PC-9 (cell line): ENCODE measurements at regions not wholly inside any gene's neighbourhood (a gene's known extent, or its start where the extent isn't known, plus 50 kb on each side); places are given as distances from the start of the nearest gene placed in this dataset.
"Not testable (repeated sequence)": the region's sequence is repeated elsewhere in the genome, so short reads cannot be mapped to it uniquely, and the experiment has no call there.

ENCODE experiments used
- BruUV-seq: library from RNA; stranded (reverse); fragments of 400-500 nt; replicated peaks from 2 replicates; lab custom pipeline; 2021; lab: Mats Ljungman, UMichigan
- CTCF ChIA-PET: fragments of 300-600 bp; sonication (Branson Sonifier 250); formaldehyde crosslinking; loops from one replicate; lab custom pipeline; 2022; ENCODE audit warnings: antibody characterized with exemption; lab: Charles Lee
- POLR2A ChIA-PET: fragments of 300-600 bp; sonication (Branson Sonifier 250); formaldehyde crosslinking; loops from one replicate; lab custom pipeline; 2022; ENCODE audit warnings: antibody characterized with exemption; ENCODE audit not compliant: unreplicated experiment; lab: Charles Lee
- DNase-seq, 2 experiments: peaks; one replicate each; pipeline versions ENCODE4 v3.0.0 to v3.0.0-alpha.2; 2015 to 2022; ENCODE audit warnings: mixed read lengths in 1 of 2
- H2AFZ ChIP-seq: fragments of 200-600 bp; sonication (generic); 2 replicates; pipeline ENCODE4 v1.8.1; 2017; ENCODE audit warnings: antibody characterized with exemption
- H3F3A ChIP-seq: fragments of 200-600 bp; sonication (generic); 2 replicates; pipeline ENCODE4 v1.8.1; 2017; ENCODE audit warnings: antibody characterized with exemption, mild to moderate bottlenecking, low read depth; ENCODE audit not compliant: insufficient read depth
- H3K27ac ChIP-seq: fragments of 200-600 bp; sonication (generic); 2 replicates; pipeline ENCODE4 v1.6.1; 2016; ENCODE audit warnings: mixed run types
- H3K27me3 ChIP-seq: fragments of 200-600 bp; sonication (generic); 2 replicates; pipeline ENCODE4 v1.6.1; 2016; ENCODE audit warnings: low read depth, mixed run types; ENCODE audit not compliant: insufficient read depth
- H3K36me3 ChIP-seq: fragments of 200-600 bp; sonication (generic); 2 replicates; pipeline ENCODE4 v1.6.1; 2016; ENCODE audit warnings: low read depth, mixed run types
- H3K4me1 ChIP-seq: fragments of 200-600 bp; sonication (generic); replicated peaks from 2 replicates; pipeline ENCODE4 v1.6.1; 2016; ENCODE audit warnings: mixed run types; ENCODE audit not compliant: insufficient read depth
- H3K4me2 ChIP-seq: fragments of 200-600 bp; sonication (generic); 2 replicates; pipeline ENCODE4 v1.6.1; 2017; ENCODE audit warnings: mixed run types
- H3K4me3 ChIP-seq: fragments of 200-600 bp; sonication (generic); 2 replicates; pipeline ENCODE4 v1.6.1; 2016; ENCODE audit warnings: mixed run types
- H3K79me2 ChIP-seq: fragments of 200-600 bp; sonication (generic); 2 replicates; pipeline ENCODE4 v1.6.1; 2017; ENCODE audit warnings: low read depth, mixed run types
- H3K9me2 ChIP-seq: fragments of 200-600 bp; sonication (generic); 2 replicates; pipeline ENCODE4 v1.8.1; 2017; ENCODE audit warnings: mild to moderate bottlenecking; ENCODE audit not compliant: insufficient read depth
- H3K9me3 ChIP-seq: fragments of 200-600 bp; sonication (generic); 2 replicates; pipeline ENCODE4 v1.8.1; 2016; ENCODE audit warnings: low read depth; ENCODE audit not compliant: insufficient read depth
- H4K20me1 ChIP-seq: fragments of 200-600 bp; sonication (generic); 2 replicates; pipeline ENCODE4 v1.8.1; 2017; ENCODE audit not compliant: insufficient read depth
- CTCF ChIP-seq: fragments of 200-600 bp; sonication (generic); conservative IDR thresholded peaks from 2 replicates; pipeline ENCODE4 v1.6.1; 2017; ENCODE audit warnings: mixed run types, antibody characterized with exemption, mild to moderate bottlenecking, moderate library complexity
- EZH2 ChIP-seq: fragments of 200-600 bp; sonication (generic); IDR thresholded peaks from 2 replicates; pipeline ENCODE4 v1.8.0; 2017; ENCODE audit warnings: antibody characterized with exemption, low read depth
- intact Hi-C: fragments of 100-400 bp; cut with micrococcal nuclease; formaldehyde crosslinking; loops from one replicate; pipeline ENCODE4 v1.10.0; 2022; ENCODE audit not compliant: unreplicated experiment

GRCh38 chr7:153408360-153409335, 643.5 kb upstream of the DPP6 start:
- CTCF ChIA-PET, result no interaction called here
- no peaks in the 10 kb centered on the region for H3K9me3 ChIP-seq
- DNase-seq, result no peak
- H3K36me3 ChIP-seq, result no peaks in the 10 kb centered on the region
- no peaks in the 10 kb centered on the region for H4K20me1 ChIP-seq
- no peak overlapping the region for H3K27ac ChIP-seq
- H2AFZ ChIP-seq, result no peak overlapping the region
- no peaks in the 10 kb centered on the region for H3K79me2 ChIP-seq
- peaks cover 57% of the 10 kb centered on the region for H3K27me3 ChIP-seq
- BruUV-seq, result no TSS peak
- intact Hi-C loops, result no loop called here
- H3K4me2 ChIP-seq, result no peak overlapping the region
- no peaks in the 10 kb centered on the region for H3K4me1 ChIP-seq
- POLR2A ChIA-PET, result no interaction called here
- H3K4me3 ChIP-seq, result no peak overlapping the region
- H3F3A ChIP-seq, result no peaks in the 10 kb centered on the region
- TF ChIP-seq EZH2 (no peak), CTCF (no peak)
- no peaks in the 10 kb centered on the region for H3K9me2 ChIP-seq

DNA sequence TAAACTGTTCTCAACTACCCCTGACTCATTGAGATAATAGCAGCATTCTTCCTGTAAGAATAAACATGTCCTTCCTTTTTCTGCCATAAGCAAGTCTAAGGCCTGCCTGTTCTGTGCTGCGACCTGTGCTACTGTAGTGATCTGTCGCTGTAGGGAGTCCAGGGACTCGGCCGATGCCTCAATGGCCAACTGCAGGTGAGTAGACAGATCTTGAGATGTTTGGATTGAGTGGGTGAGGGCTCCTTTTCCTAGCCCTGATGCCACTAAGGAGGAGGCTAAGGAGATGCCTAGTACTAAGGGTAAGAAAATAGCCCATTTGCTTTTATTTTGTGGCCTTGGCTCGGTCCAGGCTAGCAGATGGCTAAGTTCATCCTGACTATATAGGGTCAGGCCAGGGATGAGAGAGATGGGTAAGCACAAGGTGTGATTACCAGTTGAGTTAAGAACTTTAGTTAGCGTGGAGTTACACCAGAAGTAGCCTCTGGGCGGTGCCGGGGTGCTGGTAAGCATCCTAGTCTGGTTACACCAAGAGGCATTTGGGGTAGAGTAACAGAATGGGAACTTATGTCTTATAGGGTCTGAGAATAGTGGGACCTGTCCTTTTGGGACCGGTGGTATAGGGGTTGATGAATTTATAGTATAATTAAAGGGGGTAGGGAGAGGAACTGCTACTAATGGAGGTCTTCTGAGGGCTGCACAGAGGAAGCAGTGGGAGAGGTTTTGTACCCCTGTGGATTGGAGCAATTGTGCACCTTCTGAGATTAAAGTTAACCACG, 642.4 kb upstream of the DPP6 start:
- not testable (repeated sequence) for H2AFZ ChIP-seq

DNA sequence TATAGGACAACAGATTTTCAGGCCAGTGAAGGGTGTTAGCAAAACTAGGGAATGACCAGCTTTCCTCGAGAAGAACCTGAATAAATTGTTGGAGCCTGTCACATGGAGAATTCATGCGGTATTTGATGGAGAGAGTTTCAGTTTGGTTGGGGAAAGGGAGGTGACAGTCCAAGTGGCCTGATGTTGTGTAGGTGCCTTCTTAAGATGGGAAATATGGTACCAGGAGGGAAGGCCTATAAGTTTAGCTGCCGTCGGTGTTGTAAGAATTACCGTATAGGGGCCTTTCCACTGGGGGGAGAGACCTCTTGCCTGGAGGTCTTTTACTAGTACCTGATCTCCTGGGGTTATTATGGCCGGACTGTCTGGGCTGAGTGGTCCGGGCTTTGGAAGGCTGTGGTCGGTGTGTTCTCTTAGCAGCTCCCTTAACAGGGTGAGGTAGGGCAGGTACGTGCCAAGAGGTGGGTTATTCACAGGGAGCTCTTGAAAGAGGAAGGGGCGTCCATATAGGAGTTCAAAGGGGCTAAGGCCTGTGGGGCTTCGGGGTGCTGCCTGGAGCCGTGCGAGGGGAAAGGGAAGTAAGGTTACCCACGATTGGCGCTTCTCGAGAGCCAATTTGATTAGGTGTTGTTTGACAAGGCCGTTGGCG, 641.1 kb upstream of the DPP6 start:
- intact Hi-C loops, CTCF ChIA-PET, H4K20me1 ChIP-seq, H3K27ac ChIP-seq, DNase-seq, H2AFZ ChIP-seq, BruUV-seq, H3K79me2 ChIP-seq, H3K36me3 ChIP-seq, H3K9me3 ChIP-seq, H3K9me2 ChIP-seq, H3K4me2 ChIP-seq, POLR2A ChIA-PET, H3K4me3 ChIP-seq, H3F3A ChIP-seq, H3K4me1 ChIP-seq: not testable (repeated sequence)
- H3K27me3 ChIP-seq, result peaks cover 56% of the 10 kb centered on the region

More for the DNA sequence above, 642.4 kb upstream of the DPP6 start:
- H4K20me1 ChIP-seq, H3K9me2 ChIP-seq, H3F3A ChIP-seq, H3K79me2 ChIP-seq, BruUV-seq, CTCF ChIA-PET, H3K36me3 ChIP-seq, H3K4me2 ChIP-seq, intact Hi-C loops, H3K27ac ChIP-seq, H3K9me3 ChIP-seq, H3K4me1 ChIP-seq, H3K4me3 ChIP-seq, DNase-seq, POLR2A ChIA-PET: not testable (repeated sequence)
- peaks cover 60% of the 10 kb centered on the region for H3K27me3 ChIP-seq

DNA sequence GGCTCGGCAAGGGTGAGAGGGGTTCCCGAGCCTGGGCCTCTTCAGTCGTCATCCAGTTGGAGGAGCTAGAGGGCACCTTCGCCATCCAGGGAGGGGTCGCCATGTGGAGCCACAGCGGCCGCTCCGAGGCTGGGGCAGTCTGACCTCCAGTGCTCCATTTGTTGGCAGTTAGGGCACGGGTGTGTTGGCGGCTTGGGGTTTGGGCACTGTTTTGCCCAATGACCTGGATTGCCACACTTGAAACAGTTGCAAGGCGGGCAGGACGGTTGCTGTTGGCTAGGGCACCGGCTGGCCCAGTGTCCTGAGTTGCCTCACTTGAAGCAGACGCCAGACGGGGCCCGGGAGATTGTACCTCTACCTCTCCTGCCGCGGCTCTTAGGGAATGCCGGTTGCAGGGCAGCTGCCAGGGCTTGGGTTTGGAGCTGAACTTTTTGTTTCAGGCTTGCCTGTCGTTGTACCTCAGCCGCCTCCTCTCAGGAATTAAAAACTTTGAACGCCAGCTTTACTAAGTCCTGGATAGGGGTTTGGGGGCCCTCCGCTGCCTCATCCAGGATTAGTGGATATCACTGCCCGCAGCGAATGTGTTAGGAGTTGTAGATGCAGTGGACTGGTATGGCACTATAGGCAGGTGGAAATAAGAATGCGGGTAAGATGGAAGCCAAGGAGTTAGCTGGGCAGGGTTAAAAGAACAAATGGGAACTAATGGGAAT, 639.9 kb upstream of the DPP6 start:
- H3K79me2 ChIP-seq, DNase-seq, H4K20me1 ChIP-seq, CTCF ChIA-PET, H2AFZ ChIP-seq, H3K4me1 ChIP-seq, H3K36me3 ChIP-seq, H3F3A ChIP-seq, H3K4me2 ChIP-seq, POLR2A ChIA-PET, intact Hi-C loops, H3K27ac ChIP-seq, H3K9me3 ChIP-seq, BruUV-seq, H3K4me3 ChIP-seq, H3K9me2 ChIP-seq: not testable (repeated sequence)
- peaks cover 57% of the 10 kb centered on the region for H3K27me3 ChIP-seq

DNA sequence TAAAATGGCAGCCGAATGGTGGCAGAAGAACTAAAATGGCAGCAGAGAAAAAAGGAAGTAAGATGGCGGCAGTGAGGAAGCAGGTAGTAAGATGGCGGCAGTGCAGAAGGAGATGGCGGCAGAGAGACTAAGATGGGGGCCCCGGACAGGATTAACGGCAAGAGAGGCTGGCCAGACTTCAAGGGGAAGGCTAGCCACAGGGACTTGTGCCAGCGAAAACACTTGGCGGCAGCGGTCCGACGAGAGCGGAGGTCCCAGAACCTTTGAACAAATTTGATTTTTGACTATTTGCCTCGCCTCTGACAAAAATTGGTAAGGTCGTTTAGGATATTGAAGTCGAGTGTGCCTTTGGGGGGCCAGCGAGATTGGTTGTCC, 639.4 kb upstream of the DPP6 start:
- H3F3A ChIP-seq, DNase-seq, H3K27ac ChIP-seq, H3K79me2 ChIP-seq, CTCF ChIA-PET, H3K4me3 ChIP-seq, BruUV-seq, POLR2A ChIA-PET, H3K4me1 ChIP-seq, H3K9me2 ChIP-seq, intact Hi-C loops, H3K4me2 ChIP-seq, H2AFZ ChIP-seq, H3K9me3 ChIP-seq, H4K20me1 ChIP-seq, H3K36me3 ChIP-seq: not testable (repeated sequence)
- peaks cover 57% of the 10 kb centered on the region for H3K27me3 ChIP-seq
